Type B pancreatic cell (in vitro differentiated cells): ENCODE measurements at regions not wholly inside any gene's neighbourhood (a gene's known extent, or its start where the extent isn't known, plus 50 kb on each side); places are given as distances from the start of the nearest gene placed in this dataset.

Source experiments
- DNase-seq: peaks from one replicate; pipeline ENCODE4 v3.0.0; 2021; ENCODE audit warnings: mixed read lengths; ENCODE audit not compliant: unreplicated experiment; ENCODE audit errors: extremely low spot score
- H3K27ac Mint-ChIP-seq: 2 replicates; pipeline ENCODE4 v1.8.0; 2021; ENCODE audit warnings: mild to moderate bottlenecking, mixed read lengths
- H3K27me3 Mint-ChIP-seq: 2 replicates; pipeline ENCODE4 v1.8.0; 2021; ENCODE audit warnings: mixed read lengths
- H3K36me3 Mint-ChIP-seq: 2 replicates; pipeline ENCODE4 v1.8.0; 2021; ENCODE audit warnings: mixed read lengths
- H3K4me1 Mint-ChIP-seq: one replicate; pipeline ENCODE4 v1.8.0; 2021; ENCODE audit warnings: mixed read lengths; ENCODE audit not compliant: unreplicated experiment
- H3K4me3 Mint-ChIP-seq: 2 replicates; pipeline ENCODE4 v1.8.0; 2021; ENCODE audit warnings: mild to moderate bottlenecking, mixed read lengths
- H3K9me3 Mint-ChIP-seq: 2 replicates; pipeline ENCODE4 v1.8.0; 2021; ENCODE audit warnings: mixed read lengths
- TF ChIP-seq, protein P1 (sequence below): fragments of 200-600 bp; sonication (generic); conservative IDR thresholded peaks from 2 replicates; pipeline ENCODE4 v1.5.0; 2021; ENCODE audit warnings: antibody characterized with exemption, mild to moderate bottlenecking

DNA sequence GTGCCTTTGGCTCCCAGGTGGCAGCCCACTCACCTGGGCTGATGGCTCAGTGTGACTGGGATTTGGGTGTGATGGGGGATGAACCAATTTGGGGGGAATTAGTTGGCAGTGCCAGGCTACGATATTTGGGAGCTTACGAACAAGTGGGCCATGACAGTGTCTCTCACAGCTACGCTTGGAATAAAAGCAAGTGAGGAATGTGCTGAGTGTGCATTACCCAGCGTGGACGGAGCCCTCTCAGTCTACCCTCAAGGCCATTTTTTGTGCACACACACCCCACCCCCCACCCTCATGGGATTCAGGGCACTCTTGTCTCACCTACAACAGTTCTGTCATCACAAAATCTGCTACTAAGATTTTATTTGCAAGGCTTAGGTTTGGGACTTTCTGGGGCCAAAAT is 329.1 kb downstream of the NDFIP2 start:
- Mint-ChIP-seq H3K4me1 (peaks cover 28% of the 10 kb centered on the region), H3K27me3 (no peaks in the 10 kb centered on the region), H3K36me3 (no peaks in the 10 kb centered on the region), H3K9me3 (peaks cover under 1% of the 10 kb centered on the region), H3K27ac (peak overlapping the region; percentile 34), H3K4me3 (no peak overlapping the region)
- no peak for DNase-seq
- TF ChIP-seq, protein P1, sequence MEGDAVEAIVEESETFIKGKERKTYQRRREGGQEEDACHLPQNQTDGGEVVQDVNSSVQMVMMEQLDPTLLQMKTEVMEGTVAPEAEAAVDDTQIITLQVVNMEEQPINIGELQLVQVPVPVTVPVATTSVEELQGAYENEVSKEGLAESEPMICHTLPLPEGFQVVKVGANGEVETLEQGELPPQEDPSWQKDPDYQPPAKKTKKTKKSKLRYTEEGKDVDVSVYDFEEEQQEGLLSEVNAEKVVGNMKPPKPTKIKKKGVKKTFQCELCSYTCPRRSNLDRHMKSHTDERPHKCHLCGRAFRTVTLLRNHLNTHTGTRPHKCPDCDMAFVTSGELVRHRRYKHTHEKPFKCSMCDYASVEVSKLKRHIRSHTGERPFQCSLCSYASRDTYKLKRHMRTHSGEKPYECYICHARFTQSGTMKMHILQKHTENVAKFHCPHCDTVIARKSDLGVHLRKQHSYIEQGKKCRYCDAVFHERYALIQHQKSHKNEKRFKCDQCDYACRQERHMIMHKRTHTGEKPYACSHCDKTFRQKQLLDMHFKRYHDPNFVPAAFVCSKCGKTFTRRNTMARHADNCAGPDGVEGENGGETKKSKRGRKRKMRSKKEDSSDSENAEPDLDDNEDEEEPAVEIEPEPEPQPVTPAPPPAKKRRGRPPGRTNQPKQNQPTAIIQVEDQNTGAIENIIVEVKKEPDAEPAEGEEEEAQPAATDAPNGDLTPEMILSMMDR = no peak

- H3K27ac Mint-ChIP-seq = no peak overlapping the region
Observed at GRCh38 chr13:79808475-79808874, 327.5 kb downstream of the NDFIP2 start.

GRCh38 chr13:79807554-79807953 is 326.6 kb downstream of the NDFIP2 start:
- Mint-ChIP-seq H3K4me3 (no peak overlapping the region), H3K27ac (no peak overlapping the region), H3K36me3 (no peaks in the 10 kb centered on the region), H3K4me1 (peaks cover 52% of the 10 kb centered on the region), H3K9me3 (no peaks in the 10 kb centered on the region), H3K27me3 (no peaks in the 10 kb centered on the region)
- TF ChIP-seq, protein P1 = no peak
- DNase-seq = no peak

More at GRCh38 chr13:79808475-79808874, 327.5 kb downstream of the NDFIP2 start:
- Mint-ChIP-seq H3K36me3 (no peaks in the 10 kb centered on the region), H3K4me1 (peaks cover 43% of the 10 kb centered on the region), H3K9me3 (no peaks in the 10 kb centered on the region), H3K27me3 (no peaks in the 10 kb centered on the region), H3K4me3 (no peak overlapping the region)
- no peak for DNase-seq
- TF ChIP-seq, protein P1 = no peak

GRCh38 chr13:79806821-79807220 is 325.9 kb downstream of the NDFIP2 start:
- Mint-ChIP-seq H3K36me3 (no peaks in the 10 kb centered on the region), H3K4me3 (no peak overlapping the region), H3K4me1 (peaks cover 45% of the 10 kb centered on the region), H3K27me3 (no peaks in the 10 kb centered on the region), H3K9me3 (no peaks in the 10 kb centered on the region), H3K27ac (peak overlapping the region; percentile 48)
- TF ChIP-seq, protein P1 = peak; percentile 43
- DNase-seq = no peak

- H3K4me3 Mint-ChIP-seq = no peak overlapping the region
- peaks cover 34% of the 10 kb centered on the region for H3K4me1 Mint-ChIP-seq
- no peak overlapping the region for H3K27ac Mint-ChIP-seq
- H3K9me3 Mint-ChIP-seq = no peaks in the 10 kb centered on the region
- TF ChIP-seq, protein P1 = no peak
- no peaks in the 10 kb centered on the region for H3K27me3 Mint-ChIP-seq
- DNase-seq = no peak
- no peaks in the 10 kb centered on the region for H3K36me3 Mint-ChIP-seq
Observed at GRCh38 chr13:79805317-79805716, 324.4 kb downstream of the NDFIP2 start.

DNA sequence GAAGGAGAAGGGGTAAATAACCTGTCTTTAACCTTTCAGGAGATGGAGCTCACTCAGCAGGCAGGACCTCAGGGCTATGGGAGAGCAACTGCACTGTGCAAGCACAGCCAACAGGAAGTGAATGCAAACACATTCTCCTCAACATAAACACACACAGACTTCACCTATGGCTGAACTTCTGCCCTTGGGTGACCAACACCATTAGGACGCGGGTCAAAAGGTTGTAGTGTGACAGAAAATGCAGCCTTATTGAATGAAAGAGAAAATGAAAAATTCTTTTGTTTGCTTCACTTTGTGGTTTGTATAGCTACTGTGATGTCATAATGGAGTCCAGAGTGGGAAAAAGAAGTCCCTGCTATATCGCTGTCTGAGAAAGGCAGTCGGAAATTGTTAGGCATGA is 323.0 kb downstream of the NDFIP2 start:
- Mint-ChIP-seq H3K9me3 (no peaks in the 10 kb centered on the region), H3K4me3 (no peak overlapping the region), H3K27me3 (no peaks in the 10 kb centered on the region), H3K4me1 (peaks cover 34% of the 10 kb centered on the region), H3K36me3 (no peaks in the 10 kb centered on the region), H3K27ac (no peak overlapping the region)
- TF ChIP-seq, protein P1 = no peak
- DNase-seq = no peak
